NCI-H510A treated with DMSO at 0.1 percent for 48 hours (cell line): ENCODE measurements at regions not wholly inside any gene's neighbourhood (a gene's known extent, or its start where the extent isn't known, plus 50 kb on each side); places are given as distances from the start of the nearest gene placed in this dataset.

Experiments
- DNase-seq: peaks from one replicate; lab custom pipeline; 2025; lab: John Stamatoyannopoulos, UW

- no peak for DNase-seq
Measured at GRCh38 chr20:10921491-10922010, 247.8 kb upstream of the JAG1 start.

GRCh38 chr20:10922506-10922905, 248.7 kb upstream of the JAG1 start:
- DNase-seq: peak; percentile 8

- DNase-seq: no peak
Measured at GRCh38 chr20:10922941-10923340, 249.1 kb upstream of the JAG1 start.

GRCh38 chr20:10924644-10925201, 250.9 kb upstream of the JAG1 start:
- peak; percentile 96 for DNase-seq

GRCh38 chr20:10925767-10926166, 252.0 kb upstream of the JAG1 start:
- no peak for DNase-seq

GRCh38 chr20:10927011-10927583, 253.3 kb upstream of the JAG1 start:
- peak; percentile 92 for DNase-seq

- DNase-seq: no peak
Measured at GRCh38 chr20:10927936-10928840, 254.4 kb upstream of the JAG1 start.

- DNase-seq: no peak
Measured at GRCh38 chr20:10928841-10929421, 255.1 kb upstream of the JAG1 start.

GRCh38 chr20:10935658-10936402, 262.0 kb upstream of the JAG1 start:
- no peak for DNase-seq

GRCh38 chr20:10936786-10937185, 263.0 kb upstream of the JAG1 start:
- no peak for DNase-seq

- DNase-seq: no peak
Measured at GRCh38 chr20:10939331-10939941, 265.6 kb upstream of the JAG1 start.

GRCh38 chr20:10940941-10941340, 267.1 kb upstream of the JAG1 start:
- no peak for DNase-seq

- no peak for DNase-seq
Measured at GRCh38 chr20:10943686-10944265, 270.0 kb upstream of the JAG1 start.

GRCh38 chr20:10946124-10946880, 272.5 kb upstream of the JAG1 start:
- no peak for DNase-seq

- no peak for DNase-seq
Measured at GRCh38 chr20:10947726-10948125, 273.9 kb upstream of the JAG1 start.

- no peak for DNase-seq
Measured at GRCh38 chr20:10949930-10950783, 276.4 kb upstream of the JAG1 start.

- no peak for DNase-seq
Measured at GRCh38 chr20:10951216-10951615, 277.4 kb upstream of the JAG1 start.

- no peak for DNase-seq
Measured at GRCh38 chr20:10951904-10952303, 278.1 kb upstream of the JAG1 start.

GRCh38 chr20:10953437-10953836, 279.6 kb upstream of the JAG1 start:
- no peak for DNase-seq
